Stimulated activated memory B cell treated with anti-CD40 and anti-IgM and Interleukin-4, amounts not matched to agents 10 μg/mL and 1 μg/mL and 100 μg/mL, for 72 hours (primary cell): ENCODE measurements at regions not wholly inside any gene's neighbourhood (a gene's known extent, or its start where the extent isn't known, plus 50 kb on each side); places are given as distances from the start of the nearest gene placed in this dataset.
"Not testable (repeated sequence)": the region's sequence is repeated elsewhere in the genome, so short reads cannot be mapped to it uniquely, and the experiment has no call there.

Experiments used
- ATAC-seq: fragments of 150-1000 bp; cut with Tn5 transposase; 2 replicates; pipeline ENCODE4 v1.10.0; 2021
- H3K27ac Mint-ChIP-seq: one replicate; pipeline ENCODE4 v1.8.0; 2022; ENCODE audit warnings: mild to moderate bottlenecking, mixed read lengths
- H3K27me3 Mint-ChIP-seq: one replicate; pipeline ENCODE4 v1.8.0; 2022; ENCODE audit warnings: mixed read lengths
- H3K36me3 Mint-ChIP-seq: one replicate; pipeline ENCODE4 v1.8.0; 2022; ENCODE audit warnings: mixed read lengths
- H3K4me1 Mint-ChIP-seq: one replicate; pipeline ENCODE4 v1.8.0; 2022; ENCODE audit warnings: mixed read lengths
- H3K4me3 Mint-ChIP-seq: one replicate; pipeline ENCODE4 v1.8.0; 2022; ENCODE audit warnings: mild to moderate bottlenecking, moderate library complexity, mixed read lengths
- H3K9me3 Mint-ChIP-seq: one replicate; pipeline ENCODE4 v1.8.0; 2022; ENCODE audit warnings: mixed read lengths

- H3K4me1 Mint-ChIP-seq, H3K9me3 Mint-ChIP-seq, ATAC-seq, H3K36me3 Mint-ChIP-seq, H3K27me3 Mint-ChIP-seq, H3K4me3 Mint-ChIP-seq, H3K27ac Mint-ChIP-seq: not testable (repeated sequence)
Measured at GRCh38 chr10:46645110-46645509, 66.2 kb downstream of the SYT15 start.

- not testable (repeated sequence) for H3K27ac Mint-ChIP-seq, H3K9me3 Mint-ChIP-seq, H3K36me3 Mint-ChIP-seq, ATAC-seq, H3K4me3 Mint-ChIP-seq, H3K27me3 Mint-ChIP-seq, H3K4me1 Mint-ChIP-seq
Measured at GRCh38 chr10:46646132-46646531, 67.2 kb downstream of the SYT15 start.

- not testable (repeated sequence) for H3K4me3 Mint-ChIP-seq, H3K27me3 Mint-ChIP-seq, ATAC-seq, H3K4me1 Mint-ChIP-seq, H3K9me3 Mint-ChIP-seq, H3K36me3 Mint-ChIP-seq, H3K27ac Mint-ChIP-seq
Measured at GRCh38 chr10:46650967-46651366, 72.0 kb downstream of the SYT15 start.

GRCh38 chr10:46657437-46657836, 78.5 kb downstream of the SYT15 start:
- not testable (repeated sequence) for H3K27me3 Mint-ChIP-seq, H3K4me1 Mint-ChIP-seq, H3K36me3 Mint-ChIP-seq, H3K9me3 Mint-ChIP-seq, H3K27ac Mint-ChIP-seq, ATAC-seq, H3K4me3 Mint-ChIP-seq

- not testable (repeated sequence) for H3K9me3 Mint-ChIP-seq, H3K36me3 Mint-ChIP-seq, H3K27me3 Mint-ChIP-seq, H3K27ac Mint-ChIP-seq, H3K4me1 Mint-ChIP-seq, ATAC-seq, H3K4me3 Mint-ChIP-seq
Measured at GRCh38 chr10:46660027-46660834, 81.3 kb downstream of the SYT15 start.

- H3K9me3 Mint-ChIP-seq, H3K36me3 Mint-ChIP-seq, H3K4me3 Mint-ChIP-seq, H3K4me1 Mint-ChIP-seq, H3K27me3 Mint-ChIP-seq, H3K27ac Mint-ChIP-seq, ATAC-seq: not testable (repeated sequence)
Measured at GRCh38 chr10:46660835-46661164, 81.9 kb downstream of the SYT15 start.

- H3K36me3 Mint-ChIP-seq, H3K27ac Mint-ChIP-seq, H3K9me3 Mint-ChIP-seq, H3K4me1 Mint-ChIP-seq, H3K27me3 Mint-ChIP-seq, H3K4me3 Mint-ChIP-seq, ATAC-seq: not testable (repeated sequence)
Measured at GRCh38 chr10:46665536-46665935, 86.6 kb downstream of the SYT15 start.

- H3K36me3 Mint-ChIP-seq, H3K27ac Mint-ChIP-seq, H3K27me3 Mint-ChIP-seq, H3K4me1 Mint-ChIP-seq, H3K4me3 Mint-ChIP-seq, ATAC-seq, H3K9me3 Mint-ChIP-seq: not testable (repeated sequence)
Measured at GRCh38 chr10:46668357-46668997, 89.5 kb downstream of the SYT15 start.

GRCh38 chr10:46677836-46678435, 99.0 kb downstream of the SYT15 start:
- not testable (repeated sequence) for H3K36me3 Mint-ChIP-seq, H3K9me3 Mint-ChIP-seq, H3K4me3 Mint-ChIP-seq, H3K4me1 Mint-ChIP-seq, ATAC-seq, H3K27me3 Mint-ChIP-seq, H3K27ac Mint-ChIP-seq

- not testable (repeated sequence) for H3K4me1 Mint-ChIP-seq, ATAC-seq
Measured at GRCh38 chr10:46691397-46691796, 112.5 kb downstream of the SYT15 start.

GRCh38 chr10:46693218-46693617, 114.3 kb downstream of the SYT15 start:
- not testable (repeated sequence) for ATAC-seq, H3K4me1 Mint-ChIP-seq

More at GRCh38 chr10:46691397-46691796, 112.5 kb downstream of the SYT15 start:
- H3K9me3 Mint-ChIP-seq, H3K4me3 Mint-ChIP-seq, H3K27me3 Mint-ChIP-seq, H3K36me3 Mint-ChIP-seq, H3K27ac Mint-ChIP-seq: not testable (repeated sequence)

GRCh38 chr10:46717264-46717663, 138.3 kb downstream of the SYT15 start:
- peak; percentile 71 for ATAC-seq
- not testable (repeated sequence) for H3K27ac Mint-ChIP-seq, H3K27me3 Mint-ChIP-seq, H3K4me3 Mint-ChIP-seq, H3K9me3 Mint-ChIP-seq, H3K36me3 Mint-ChIP-seq, H3K4me1 Mint-ChIP-seq

More at GRCh38 chr10:46693218-46693617, 114.3 kb downstream of the SYT15 start:
- not testable (repeated sequence) for H3K36me3 Mint-ChIP-seq, H3K4me3 Mint-ChIP-seq, H3K27ac Mint-ChIP-seq, H3K9me3 Mint-ChIP-seq, H3K27me3 Mint-ChIP-seq

- not testable (repeated sequence) for H3K36me3 Mint-ChIP-seq, ATAC-seq, H3K27ac Mint-ChIP-seq, H3K27me3 Mint-ChIP-seq, H3K9me3 Mint-ChIP-seq, H3K4me3 Mint-ChIP-seq, H3K4me1 Mint-ChIP-seq
Measured at GRCh38 chr10:46718014-46718413, 139.1 kb downstream of the SYT15 start.

GRCh38 chr10:46720386-46720785, 141.5 kb downstream of the SYT15 start:
- H3K36me3 Mint-ChIP-seq, H3K4me1 Mint-ChIP-seq, ATAC-seq, H3K4me3 Mint-ChIP-seq, H3K9me3 Mint-ChIP-seq, H3K27ac Mint-ChIP-seq, H3K27me3 Mint-ChIP-seq: not testable (repeated sequence)

- not testable (repeated sequence) for H3K4me1 Mint-ChIP-seq, ATAC-seq, H3K36me3 Mint-ChIP-seq, H3K27ac Mint-ChIP-seq, H3K4me3 Mint-ChIP-seq, H3K9me3 Mint-ChIP-seq, H3K27me3 Mint-ChIP-seq
Measured at GRCh38 chr10:46720811-46721518, 142.0 kb downstream of the SYT15 start.

- not testable (repeated sequence) for H3K36me3 Mint-ChIP-seq, H3K27ac Mint-ChIP-seq, H3K4me1 Mint-ChIP-seq, H3K4me3 Mint-ChIP-seq, H3K9me3 Mint-ChIP-seq, ATAC-seq, H3K27me3 Mint-ChIP-seq
Measured at GRCh38 chr10:46724258-46724657, 145.3 kb downstream of the SYT15 start.
